Loucy (cell line): ENCODE measurements at regions not wholly inside any gene's neighbourhood (a gene's known extent, or its start where the extent isn't known, plus 50 kb on each side); places are given as distances from the start of the nearest gene placed in this dataset.
A peak's percentile ranks its signal among the peaks of the same experiment; 100 is the strongest.

Experiments used
- H2AFZ ChIP-seq: fragments of 200-600 bp; sonication (generic); 2 replicates; pipeline ENCODE4 v1.6.0; 2016; ENCODE audit warnings: antibody characterized with exemption, mild to moderate bottlenecking, low read length, moderate library complexity
- H3F3A ChIP-seq: fragments of 200-600 bp; 2 replicates; pipeline ENCODE4 v1.6.0; 2016; ENCODE audit warnings: antibody characterized with exemption, low read depth, mild to moderate bottlenecking
- H3K27me3 ChIP-seq: fragments of 200-600 bp; sonication (generic); 2 replicates; pipeline ENCODE4 v1.6.1; 2014; ENCODE audit warnings: low read length, mild to moderate bottlenecking; ENCODE audit not compliant: insufficient read depth, poor library complexity, severe bottlenecking
- H3K36me3 ChIP-seq: fragments of 200-600 bp; sonication (generic); 2 replicates; pipeline ENCODE4 v1.6.1; 2016; ENCODE audit warnings: low read length; ENCODE audit not compliant: insufficient read depth
- H3K4me1 ChIP-seq: fragments of 200-600 bp; sonication (generic); 2 replicates; pipeline ENCODE4 v1.5.1; 2014; ENCODE audit warnings: low read length, mild to moderate bottlenecking; ENCODE audit not compliant: insufficient read depth, poor library complexity, severe bottlenecking
- H3K4me2 ChIP-seq: fragments of 200-600 bp; sonication (generic); 2 replicates; pipeline ENCODE4 v1.6.0; 2014; ENCODE audit warnings: antibody characterized with exemption, low read length, low read depth, mild to moderate bottlenecking; ENCODE audit not compliant: poor library complexity, severe bottlenecking
- H3K4me3 ChIP-seq: fragments of 200-600 bp; sonication (generic); 2 replicates; pipeline ENCODE4 v1.5.1; 2014; ENCODE audit warnings: low read length, mild to moderate bottlenecking, mixed read lengths; ENCODE audit not compliant: poor library complexity, severe bottlenecking
- H3K79me2 ChIP-seq: fragments of 200-600 bp; sonication (generic); 2 replicates; pipeline ENCODE4 v1.6.1; 2014; ENCODE audit warnings: low read length; ENCODE audit not compliant: insufficient read depth
- H3K9ac ChIP-seq: fragments of 200-600 bp; sonication (generic); 2 replicates; pipeline ENCODE4 v1.6.0; 2014; ENCODE audit warnings: mild to moderate bottlenecking, low read depth, low read length, moderate library complexity; ENCODE audit not compliant: poor library complexity, severe bottlenecking
- H3K9me2 ChIP-seq: fragments of 200-600 bp; sonication (generic); replicated peaks from 2 replicates; pipeline ENCODE4 v1.6.1; 2016; ENCODE audit warnings: low read depth, low read length, mixed read lengths
- H3K9me3 ChIP-seq: fragments of 200-600 bp; sonication (generic); 2 replicates; pipeline ENCODE4 v1.6.1; 2014; ENCODE audit warnings: mild to moderate bottlenecking, antibody characterized with exemption, low read length, low read depth; ENCODE audit not compliant: insufficient read depth
- H4K20me1 ChIP-seq: fragments of 200-600 bp; sonication (generic); 2 replicates; pipeline ENCODE4 v1.6.0; 2014; ENCODE audit warnings: antibody characterized with exemption, low read length, mild to moderate bottlenecking; ENCODE audit not compliant: insufficient read depth, poor library complexity, severe bottlenecking
- CTCF ChIP-seq: fragments of 200-600 bp; sonication (generic); conservative IDR thresholded peaks from 2 replicates; pipeline ENCODE4 v1.5.1; 2014; ENCODE audit warnings: mild to moderate bottlenecking, antibody characterized with exemption, low read length
- EZH2phosphoT487 ChIP-seq: fragments of 200-600 bp; IDR thresholded peaks from 2 replicates; pipeline ENCODE4 v1.6.1; 2018; ENCODE audit warnings: antibody characterized with exemption, mild to moderate bottlenecking, moderate library complexity, borderline replicate concordance

DNA sequence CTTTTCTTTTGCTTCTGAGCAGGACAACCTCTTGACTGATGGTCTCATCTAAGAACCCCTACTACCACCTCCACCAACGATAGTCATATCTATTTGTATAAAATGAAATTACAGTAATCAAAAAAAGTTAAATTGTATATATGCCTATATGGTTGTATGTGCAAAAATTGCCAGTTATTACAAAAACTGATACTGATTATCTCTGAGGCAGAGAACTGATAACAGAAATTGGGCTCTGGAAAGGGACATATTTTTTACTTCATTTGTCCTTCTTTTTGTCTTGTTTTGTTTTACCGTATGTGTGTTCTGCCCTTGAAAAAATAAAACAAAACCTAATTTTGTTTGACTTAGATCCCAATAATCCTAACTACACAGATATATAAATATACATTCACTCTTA, 574.4 kb upstream of the NOX3 start:
- H3K36me3 ChIP-seq: no peaks in the 10 kb centered on the region
- H3K4me2 ChIP-seq: no peak overlapping the region
- no peaks in the 10 kb centered on the region for H3K27me3 ChIP-seq
- H3F3A ChIP-seq: no peaks in the 10 kb centered on the region
- H3K9me2 ChIP-seq: no peaks in the 10 kb centered on the region
- H3K4me3 ChIP-seq: no peak overlapping the region
- H2AFZ ChIP-seq: no peak overlapping the region
- TF ChIP-seq EZH2phosphoT487: no peak
- no peak for TF ChIP-seq CTCF
- H4K20me1 ChIP-seq: no peaks in the 10 kb centered on the region
- H3K4me1 ChIP-seq: peaks cover 18% of the 10 kb centered on the region
- 0 out of 2 replicates have a peak, but pooled peaks cover 7% of the 10 kb centered on the region for H3K9me3 ChIP-seq
- H3K9ac ChIP-seq: no peak overlapping the region
- H3K79me2 ChIP-seq: no peaks in the 10 kb centered on the region

DNA sequence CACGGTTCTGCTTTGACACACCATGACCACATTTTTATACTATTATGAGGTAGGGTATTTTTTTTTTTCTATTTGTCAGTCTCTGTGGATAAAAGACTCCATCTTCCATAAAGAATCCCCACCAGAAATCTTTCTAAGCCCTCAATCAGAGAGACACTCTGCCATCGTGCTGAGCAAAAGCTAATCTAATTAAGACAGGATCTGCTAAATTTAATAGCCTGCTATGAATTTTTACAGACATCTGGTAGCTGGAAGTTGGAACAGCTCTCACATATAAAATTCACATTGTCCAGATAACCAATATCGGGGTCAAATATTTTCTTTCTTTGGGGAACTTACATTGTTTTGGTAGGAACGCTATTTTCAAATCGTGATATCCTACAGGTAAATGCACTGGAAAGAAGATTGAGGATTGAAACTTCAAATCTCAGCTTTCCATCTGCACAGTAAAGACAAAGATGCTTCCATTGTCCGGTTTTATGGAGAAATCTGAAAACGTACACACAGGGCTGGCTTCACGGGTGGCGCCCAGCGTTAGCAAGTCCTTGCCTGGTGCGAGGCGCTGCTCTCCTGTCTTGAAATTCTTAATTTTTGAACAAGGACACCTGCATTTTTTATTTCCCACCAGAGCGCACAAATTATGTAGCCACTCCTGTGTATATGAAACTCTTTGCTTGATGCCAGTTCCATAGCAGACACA, 573.8 kb upstream of the NOX3 start:
- H3K4me2 ChIP-seq: peak overlapping the region; percentile 73
- TF ChIP-seq EZH2phosphoT487 (no peak), CTCF (no peak)
- no peaks in the 10 kb centered on the region for H3F3A ChIP-seq
- H3K27me3 ChIP-seq: no peaks in the 10 kb centered on the region
- H3K9ac ChIP-seq: peak overlapping the region; percentile 57
- H3K36me3 ChIP-seq: no peaks in the 10 kb centered on the region
- H2AFZ ChIP-seq: peak overlapping the region; percentile 94
- peaks cover 18% of the 10 kb centered on the region for H3K4me1 ChIP-seq
- peak overlapping the region; percentile 39 for H3K4me3 ChIP-seq
- H3K9me2 ChIP-seq: no peaks in the 10 kb centered on the region
- H4K20me1 ChIP-seq: no peaks in the 10 kb centered on the region
- H3K9me3 ChIP-seq: peaks cover 8% of the 10 kb centered on the region
- H3K79me2 ChIP-seq: no peaks in the 10 kb centered on the region

- no peak for TF ChIP-seq CTCF
- no peak for TF ChIP-seq EZH2phosphoT487
- Histone ChIP-seq H4K20me1 (no peaks in the 10 kb centered on the region), H3K9me2 (no peaks in the 10 kb centered on the region), H3F3A (no peaks in the 10 kb centered on the region), H3K4me2 (peak overlapping the region; percentile 73), H3K4me3 (peak overlapping the region; percentile 39), H2AFZ (peak overlapping the region; percentile 94), H3K9me3 (peaks cover 10% of the 10 kb centered on the region), H3K9ac (peak overlapping the region; percentile 57), H3K27me3 (no peaks in the 10 kb centered on the region), H3K79me2 (no peaks in the 10 kb centered on the region), H3K36me3 (no peaks in the 10 kb centered on the region), H3K4me1 (peaks cover 18% of the 10 kb centered on the region)
Observed at GRCh38 chr6:156028335-156029131, 572.9 kb upstream of the NOX3 start.
